HCT116 (cell line): ENCODE measurements at regions not wholly inside any gene's neighbourhood (a gene's known extent, or its start where the extent isn't known, plus 50 kb on each side); places are given as distances from the start of the nearest gene placed in this dataset.

ENCODE experiments used
- ATF3 ChIP-seq: IDR thresholded peaks from 2 replicates; pipeline ENCODE4 v1.6.1; 2012
- CBX3 ChIP-seq: IDR thresholded peaks from 2 replicates; pipeline ENCODE4 v1.6.1; 2012; ENCODE audit warnings: low read depth
- CTCF ChIP-seq, 3 experiments: fragments of 200-600 bp in 1 of 3; sonication (generic) in 1 of 3; IDR thresholded peaks in 2 of 3; conservative IDR thresholded peaks in 1 of 3; 2 replicates each; pipeline ENCODE4 v1.5.1; 2012 to 2017; ENCODE audit warnings: low read depth in 2 of 3, low read length in 2 of 3, antibody characterized with exemption in 1 of 3, borderline replicate concordance in 1 of 3, control low read depth in 1 of 3, mild to moderate bottlenecking in 1 of 3, mixed read lengths in 1 of 3, mixed run types in 1 of 3, moderate library complexity in 1 of 3; ENCODE audit not compliant: insufficient read depth in 1 of 3
- EGR1 ChIP-seq: IDR thresholded peaks from 2 replicates; pipeline ENCODE4 v1.6.1; 2012; ENCODE audit warnings: low read depth
- ELF1 ChIP-seq: IDR thresholded peaks from 2 replicates; pipeline ENCODE4 v1.6.1; 2012; ENCODE audit warnings: low read depth, borderline replicate concordance
- FOSL1 ChIP-seq: IDR thresholded peaks from 2 replicates; pipeline ENCODE4 v1.6.1; 2012; ENCODE audit warnings: low read depth
- REST ChIP-seq: IDR thresholded peaks from 2 replicates; pipeline ENCODE4 v1.6.1; 2012; ENCODE audit warnings: low read depth
- TCF7L2 ChIP-seq: IDR thresholded peaks from 2 replicates; pipeline ENCODE4 v1.7.0; 2011; ENCODE audit warnings: borderline replicate concordance, inconsistent platforms; ENCODE audit not compliant: insufficient read depth, insufficient read length; ENCODE audit errors: extremely low read depth
- YY1 ChIP-seq: IDR thresholded peaks from 2 replicates; pipeline ENCODE4 v1.6.1; 2011; ENCODE audit warnings: low read length, low read depth, moderate library complexity, mild to moderate bottlenecking; ENCODE audit not compliant: insufficient replicate concordance; ENCODE audit errors: extremely low read depth
- ZFX ChIP-seq: fragments of 450-650 bp; IDR thresholded peaks from 2 replicates; pipeline ENCODE4 v1.6.1; 2017

- TF ChIP-seq CTCF (IDR thresholded peaks at IDR 0.05 in 2 of 3, conservative IDR thresholded peaks at IDR 0.05 in 1 of 3; ENCODE audit: borderline replicate concordance in 1 of 3, insufficient read depth in 1 of 3, low read depth in 2 of 3, low read length in 2 of 3) (no peak), REST (no peak), ATF3 (no peak), FOSL1 (no peak), CBX3 (no peak), YY1 (no peak), TCF7L2 (no peak), EGR1 (no peak), ZFX (no peak), ELF1 (no peak)
Measured at GRCh38 chr6:6806844-6807518, 218.5 kb downstream of the LY86 start.
